GM19043 (cell line): ENCODE measurements at regions not wholly inside any gene's neighbourhood (a gene's known extent, or its start where the extent isn't known, plus 50 kb on each side); places are given as distances from the start of the nearest gene placed in this dataset.

Source experiments
- ATAC-seq: cut with Tn5 transposase; IDR thresholded peaks from one replicate; pipeline ENCODE4 v1.9.1; 2021; ENCODE audit warnings: low read depth; ENCODE audit not compliant: unreplicated experiment

DNA sequence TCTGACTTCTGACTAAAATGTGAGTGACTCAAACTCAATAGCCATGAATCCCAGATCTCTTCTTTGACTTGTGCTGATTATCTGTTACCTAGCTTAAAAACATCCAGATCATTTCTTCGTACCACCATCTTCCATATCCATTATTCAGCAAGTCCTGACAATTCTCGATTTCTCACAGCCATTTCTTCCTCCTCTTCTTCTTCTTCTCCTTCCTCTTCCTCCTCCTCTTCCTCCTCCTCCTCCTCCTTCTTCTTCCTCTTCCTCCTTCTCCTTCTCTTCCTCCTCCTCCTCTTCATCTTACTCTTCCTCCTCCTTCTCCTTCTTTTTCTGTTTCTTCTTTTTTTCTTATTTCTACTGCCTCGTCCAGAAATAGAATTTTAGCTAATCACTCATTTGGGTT lies 77.0 kb upstream of the MAP1B start:
- ATAC-seq, result no peak

- ATAC-seq, result no peak
Measured at GRCh38 chr5:72032788-72033187, 74.5 kb upstream of the MAP1B start.

GRCh38 chr5:72034770-72035169 lies 72.5 kb upstream of the MAP1B start:
- no peak for ATAC-seq

DNA sequence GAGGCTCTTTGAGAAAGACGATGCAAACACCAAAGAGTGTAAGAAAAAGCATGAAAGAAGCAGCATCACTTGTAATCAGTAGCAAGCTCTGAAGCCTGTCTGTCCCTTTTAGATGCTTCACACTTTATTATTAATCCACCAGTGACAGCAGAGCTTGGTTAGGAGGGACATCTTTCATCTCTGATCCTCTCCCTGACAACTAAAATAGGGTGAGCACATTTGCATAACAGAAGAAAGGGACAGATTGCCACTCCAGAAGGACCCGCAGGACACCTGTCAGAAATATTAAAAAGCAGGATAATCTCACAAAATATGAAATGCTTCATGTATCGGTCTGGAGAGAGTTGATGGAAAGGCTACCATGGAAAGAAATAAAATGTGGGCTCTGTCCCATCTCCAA lies 71.4 kb upstream of the MAP1B start:
- no peak for ATAC-seq

DNA sequence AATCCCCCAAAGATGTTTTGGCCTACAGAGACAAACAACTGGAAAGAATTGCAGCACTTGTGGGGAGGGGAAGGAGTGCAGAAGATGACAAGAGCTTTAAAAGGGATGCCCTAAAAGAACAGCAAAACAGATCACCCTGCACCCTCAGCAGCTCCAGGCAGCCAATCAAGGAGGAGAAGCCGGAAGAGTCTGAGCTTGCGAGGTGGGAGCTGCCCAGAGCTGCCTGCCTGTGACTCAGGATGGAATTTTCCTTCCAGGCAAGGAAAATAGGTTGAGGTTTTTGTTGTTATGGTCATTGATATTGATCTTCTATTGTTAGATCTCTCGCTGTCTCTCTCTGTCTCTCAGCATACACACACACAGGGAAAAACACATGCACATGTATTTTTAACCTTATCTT lies 70.3 kb upstream of the MAP1B start:
- no peak for ATAC-seq

DNA sequence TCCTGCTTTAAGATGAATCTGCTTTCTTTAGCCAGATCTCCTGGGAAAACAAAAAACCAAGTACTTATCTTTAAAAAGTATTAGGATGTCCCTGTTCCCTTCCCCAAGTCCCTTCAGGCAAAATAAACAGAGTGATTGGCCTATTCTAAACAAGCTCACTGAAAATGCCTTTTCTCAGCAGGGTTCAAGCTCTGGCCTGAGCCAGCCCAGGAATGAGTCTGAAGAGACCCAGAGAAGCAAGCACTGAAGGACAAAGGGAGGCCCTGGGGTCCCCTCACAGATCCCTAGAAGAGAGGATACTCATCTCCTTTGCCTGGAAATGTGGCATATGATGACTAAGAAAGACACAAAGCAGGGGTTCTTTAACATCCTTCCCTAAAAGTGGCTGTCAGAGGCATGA lies 66.8 kb upstream of the MAP1B start:
- no peak for ATAC-seq

DNA sequence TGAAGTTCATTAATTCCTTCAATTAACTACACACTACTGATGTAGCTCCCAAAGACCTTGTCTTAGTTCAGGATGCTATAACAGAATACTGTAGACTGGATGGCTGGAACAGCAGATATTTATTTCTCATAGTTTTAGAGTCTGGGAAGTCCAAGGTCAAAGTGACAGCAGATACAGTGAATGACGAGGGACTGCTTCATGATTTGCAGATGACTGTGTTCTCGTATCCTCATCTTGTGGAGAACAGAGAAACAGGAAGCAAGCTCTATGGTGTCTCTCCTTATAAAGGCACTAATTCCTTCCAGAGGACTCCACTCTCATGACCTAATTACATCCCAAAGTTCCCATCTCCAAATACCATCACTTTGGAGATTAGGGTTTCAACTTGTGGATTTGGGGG lies 65.6 kb upstream of the MAP1B start:
- ATAC-seq, result no peak

GRCh38 chr5:72042097-72042496 lies 65.2 kb upstream of the MAP1B start:
- no peak for ATAC-seq

DNA sequence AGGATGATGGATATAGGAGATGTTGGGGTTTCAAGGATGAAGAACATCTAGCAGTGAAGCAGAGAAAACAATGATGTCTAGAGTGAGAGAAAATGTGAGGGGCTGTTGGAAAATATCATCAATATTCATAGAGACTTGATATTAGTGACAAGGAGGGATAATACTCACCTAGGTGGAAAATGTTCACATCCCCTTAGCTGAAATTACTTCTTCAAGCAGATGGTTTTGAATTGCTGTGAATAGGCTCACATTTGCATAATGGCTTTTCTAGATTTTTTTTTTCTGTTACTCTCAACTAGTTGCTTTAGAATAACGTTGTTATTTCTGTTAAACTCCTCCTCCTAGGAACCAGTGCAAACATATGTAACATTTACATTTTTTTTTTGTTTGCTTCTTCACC lies 61.6 kb upstream of the MAP1B start:
- ATAC-seq, result no peak

GRCh38 chr5:72046106-72046505 lies 61.2 kb upstream of the MAP1B start:
- ATAC-seq, result no peak

- no peak for ATAC-seq
Measured at GRCh38 chr5:72055636-72056035, 51.6 kb upstream of the MAP1B start.
